ENCODE measurements at regions not wholly inside any gene's neighbourhood (a gene's known extent, or its start where the extent isn't known, plus 50 kb on each side); places are given as distances from the start of the nearest gene placed in this dataset.
"Not testable (repeated sequence)": the region's sequence is repeated elsewhere in the genome, so short reads cannot be mapped to it uniquely, and the experiment has no call there.

DNA sequence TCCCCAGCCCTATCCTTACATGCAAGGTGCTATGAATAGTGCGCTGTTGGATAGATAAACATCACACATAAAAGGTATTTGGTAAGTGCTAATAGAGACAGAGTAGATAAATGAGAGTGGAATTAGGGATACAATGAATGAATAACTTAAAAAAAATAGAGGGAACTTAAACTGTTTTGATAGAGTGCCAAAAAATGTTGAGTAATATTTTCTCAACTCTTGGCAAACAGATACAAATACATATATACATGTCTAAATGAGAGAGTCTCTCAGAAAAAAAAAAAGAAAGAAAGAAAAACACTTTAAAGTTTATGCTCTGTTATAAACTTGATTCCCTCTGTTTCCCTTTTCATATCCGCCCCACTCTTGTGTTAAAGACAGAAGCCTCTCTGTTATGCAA lies 667.4 kb downstream of the ROBO2 start:
- DNase-seq (ENCODE audit: low spot score) = no peak

DNA sequence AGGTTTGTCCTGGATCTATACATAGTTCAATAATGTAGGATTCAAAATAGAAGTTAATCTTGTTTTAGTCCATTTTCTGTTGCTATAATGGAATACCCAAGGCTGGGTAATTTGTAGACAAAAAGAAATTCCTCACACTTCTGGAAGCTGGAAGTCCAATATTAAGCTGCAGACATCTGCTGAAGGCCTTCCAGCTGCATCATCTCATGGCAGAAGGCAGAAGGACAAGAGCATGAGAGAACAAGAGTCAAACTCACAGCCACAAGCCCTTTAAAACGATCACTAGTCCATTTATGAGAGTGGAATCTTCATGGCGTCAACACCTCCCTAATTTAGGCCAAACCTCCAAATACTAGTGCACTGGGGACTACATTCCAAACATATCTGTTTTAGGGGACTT lies 669.3 kb downstream of the ROBO2 start:
- DNase-seq (ENCODE audit: low spot score) = no peak

DNA sequence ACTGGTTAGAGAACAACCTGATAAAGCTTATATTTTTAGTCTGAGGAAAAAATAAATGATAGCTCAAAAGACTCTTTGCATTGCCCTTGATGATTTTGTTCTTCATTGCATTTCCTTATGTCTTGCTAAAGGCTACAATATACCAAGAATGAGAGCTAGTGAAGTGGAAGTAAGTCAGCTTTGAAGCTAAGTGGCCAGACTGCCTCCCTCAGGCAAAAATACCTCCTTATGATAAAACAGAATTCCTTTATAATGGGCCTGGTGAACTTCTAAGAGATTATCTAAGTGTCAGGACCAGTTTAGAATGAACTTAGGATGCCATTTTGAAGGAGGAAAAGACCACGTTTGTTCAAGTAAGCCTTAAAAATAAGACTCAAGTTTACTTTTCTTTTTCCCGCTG lies 678.4 kb downstream of the ROBO2 start:
- no peak for DNase-seq (ENCODE audit: low spot score)

DNA sequence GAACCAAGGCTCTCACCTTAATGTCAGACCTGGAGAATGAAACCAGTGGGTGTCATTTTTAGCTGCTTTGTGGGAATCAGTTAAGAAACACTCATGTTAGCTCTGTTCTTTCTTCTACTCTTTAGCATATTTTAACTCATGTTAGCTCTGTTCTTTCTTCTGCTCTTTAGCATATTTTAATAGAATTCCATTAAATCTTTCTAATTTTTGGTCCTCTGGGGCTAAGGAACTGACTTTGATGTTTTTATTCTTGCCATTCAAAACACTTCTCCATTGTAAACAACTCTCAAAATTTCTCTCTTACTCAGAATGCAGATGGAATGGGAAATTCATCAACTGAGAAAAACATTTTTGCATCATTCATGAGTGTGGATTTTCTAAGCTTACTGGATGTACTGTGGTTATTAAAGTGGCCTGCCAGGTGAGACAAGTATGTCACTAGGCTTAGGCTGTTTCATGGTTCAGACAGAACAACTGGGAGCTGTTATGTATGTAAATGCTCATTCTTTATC lies 680.6 kb downstream of the ROBO2 start:
- DNase-seq (ENCODE audit: low spot score) = no peak

DNA sequence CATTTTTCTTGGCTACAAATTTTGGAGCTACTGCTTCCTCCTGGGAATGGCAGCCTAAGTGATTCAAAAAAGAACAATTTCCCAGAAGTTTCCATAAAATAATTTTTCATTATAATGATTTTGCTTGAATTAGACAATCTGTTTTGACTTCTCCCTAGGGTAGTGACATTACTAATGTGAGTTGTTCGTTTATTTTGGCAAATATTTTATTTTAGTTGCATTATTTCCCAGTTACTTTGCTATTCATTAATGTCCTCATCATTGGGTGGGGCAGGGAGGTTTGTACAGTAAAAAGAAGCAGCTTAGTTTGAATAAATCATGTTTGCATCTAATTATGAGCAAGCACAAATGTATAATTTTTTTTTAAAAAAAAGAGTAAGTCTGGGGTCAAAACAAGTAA lies 686.6 kb downstream of the ROBO2 start:
- no peak for DNase-seq (ENCODE audit: low spot score)

DNA sequence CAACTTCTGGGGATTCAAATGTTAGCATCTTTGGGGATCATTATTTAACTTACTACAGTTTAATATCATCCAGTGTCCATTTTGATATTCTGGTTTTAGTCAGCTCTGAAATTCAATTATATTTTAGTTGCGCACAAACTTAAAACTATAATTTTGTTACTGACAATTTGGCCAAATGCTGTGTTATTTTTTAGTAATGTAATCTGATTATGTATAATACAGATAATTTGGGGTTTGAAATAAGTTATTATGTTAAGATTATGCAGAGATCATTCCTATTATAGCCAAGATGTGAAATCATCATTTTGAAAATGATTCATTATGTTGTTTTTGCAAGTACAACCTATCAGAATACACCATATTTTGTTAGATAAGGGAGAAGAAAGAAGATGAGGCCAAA lies 706.1 kb downstream of the ROBO2 start:
- DNase-seq (ENCODE audit: low spot score) = no peak

DNA sequence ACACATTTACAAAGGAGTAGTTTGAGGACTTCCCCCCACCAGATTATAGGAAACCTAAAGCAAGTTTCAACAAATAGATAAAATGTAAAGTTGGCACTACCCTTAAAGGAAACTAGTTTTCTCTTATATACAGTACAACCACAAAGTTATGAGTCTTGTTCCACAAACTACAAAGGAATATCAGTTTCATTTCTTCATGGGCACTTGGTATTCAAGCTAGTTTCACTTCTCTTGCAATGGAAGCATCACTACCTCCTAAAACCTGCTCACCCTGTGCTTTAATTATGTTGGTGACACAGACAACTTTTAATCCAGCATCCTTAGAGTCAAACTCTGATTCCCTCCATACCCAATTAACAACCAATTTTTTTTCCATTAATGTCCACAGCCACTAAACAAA lies 707.0 kb downstream of the ROBO2 start:
- DNase-seq (ENCODE audit: low spot score) = no peak

DNA sequence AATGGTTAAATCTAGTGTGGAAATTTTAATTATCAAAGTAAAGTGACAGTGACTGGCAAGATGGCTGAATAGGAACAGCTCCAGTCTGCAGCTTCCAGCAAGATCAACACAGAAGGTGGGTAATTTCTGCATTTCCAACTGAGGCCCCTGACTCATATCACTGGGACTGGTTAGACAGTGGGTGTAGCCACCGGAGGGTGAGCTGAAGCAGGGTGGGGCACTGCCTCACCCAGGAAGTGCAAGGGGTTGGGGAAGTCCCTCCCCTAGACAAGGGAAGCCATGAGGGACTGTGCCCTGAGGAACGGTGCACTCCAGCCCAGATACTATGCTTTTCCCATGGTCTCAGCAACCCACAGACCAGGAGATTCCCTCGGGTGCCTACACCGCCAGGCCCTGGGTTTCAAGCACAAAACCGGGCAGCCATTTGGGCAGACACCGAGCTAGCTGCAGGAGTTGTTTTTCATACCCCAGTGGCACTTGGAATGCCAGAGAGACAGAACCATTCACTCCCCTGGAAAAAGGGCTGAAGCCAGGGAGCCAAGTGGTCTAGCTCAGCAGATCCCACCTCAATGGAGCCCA lies 716.6 kb downstream of the ROBO2 start:
- DNase-seq (ENCODE audit: low spot score) = not testable (repeated sequence)

DNA sequence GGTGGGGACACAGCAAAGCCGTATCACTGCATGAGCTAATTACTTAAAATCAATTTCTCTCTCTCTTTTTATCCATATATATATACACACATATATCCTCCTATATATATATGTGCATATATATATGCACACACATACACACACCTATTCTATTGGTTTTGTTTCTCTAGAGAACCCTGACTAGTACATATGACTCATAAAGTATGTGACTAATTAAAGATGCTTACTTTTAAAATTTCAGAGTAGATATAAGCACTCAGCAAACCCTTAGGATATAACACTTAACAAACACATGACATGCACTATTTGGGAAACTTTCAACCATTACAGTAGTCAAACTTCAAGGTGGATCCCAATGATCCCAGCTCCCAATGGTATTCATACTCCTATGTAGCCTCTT lies 732.6 kb downstream of the ROBO2 start:
- no peak for DNase-seq (ENCODE audit: low spot score)

DNA sequence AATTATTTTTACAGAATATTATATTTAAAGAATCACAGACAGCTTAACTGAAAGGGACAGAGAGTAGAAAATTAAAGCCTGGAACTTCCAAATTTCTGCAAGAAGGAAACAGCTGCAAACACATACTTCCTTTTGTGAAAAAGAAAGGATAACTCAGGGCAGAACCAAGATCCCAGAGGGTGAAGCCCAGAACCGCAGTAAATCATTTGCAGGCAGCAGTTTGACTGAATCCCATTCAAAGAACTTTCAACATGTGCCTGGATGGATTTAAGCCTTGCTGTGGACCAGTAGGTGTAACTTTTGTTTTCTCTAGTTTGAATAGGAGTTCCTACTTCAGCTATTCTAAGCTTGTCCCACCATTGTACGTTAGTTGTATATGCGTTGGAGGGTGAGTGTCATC lies 733.2 kb downstream of the ROBO2 start:
- DNase-seq (ENCODE audit: low spot score) = no peak

DNA sequence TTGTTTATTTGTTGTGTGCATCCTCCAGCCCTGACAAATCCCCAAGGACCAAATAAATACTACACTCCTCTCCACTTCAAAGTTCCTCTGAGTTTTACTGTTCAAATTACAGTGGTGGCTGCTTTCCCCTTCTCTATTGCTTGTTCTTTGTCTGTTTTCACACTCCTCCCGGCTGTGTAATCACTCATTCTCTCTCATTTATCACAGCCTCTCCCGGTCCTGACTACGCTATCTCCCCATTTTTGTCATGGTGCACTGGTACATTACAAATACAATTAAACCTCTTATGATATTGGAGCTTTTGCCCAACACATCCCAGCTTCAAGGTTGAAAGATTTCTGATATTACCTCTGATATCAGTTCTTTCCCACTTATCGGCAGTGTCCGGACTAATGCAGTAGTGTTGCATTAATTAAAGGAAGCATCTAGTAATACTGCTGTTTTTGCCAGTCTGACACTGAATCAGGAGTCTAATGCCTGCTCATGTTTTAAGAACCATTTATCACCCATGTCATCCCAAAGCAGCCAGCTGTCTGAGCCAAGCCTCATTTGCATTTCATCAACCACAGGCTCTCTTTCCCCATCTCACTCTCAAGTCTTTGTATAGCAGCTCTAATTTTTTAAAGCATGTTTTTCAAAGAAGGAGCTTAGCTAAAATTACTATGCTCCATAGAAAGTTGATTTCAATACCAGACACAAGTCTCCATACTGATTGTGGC lies 740.5 kb downstream of the ROBO2 start:
- DNase-seq (ENCODE audit: low spot score) = peak; percentile 41

DNA sequence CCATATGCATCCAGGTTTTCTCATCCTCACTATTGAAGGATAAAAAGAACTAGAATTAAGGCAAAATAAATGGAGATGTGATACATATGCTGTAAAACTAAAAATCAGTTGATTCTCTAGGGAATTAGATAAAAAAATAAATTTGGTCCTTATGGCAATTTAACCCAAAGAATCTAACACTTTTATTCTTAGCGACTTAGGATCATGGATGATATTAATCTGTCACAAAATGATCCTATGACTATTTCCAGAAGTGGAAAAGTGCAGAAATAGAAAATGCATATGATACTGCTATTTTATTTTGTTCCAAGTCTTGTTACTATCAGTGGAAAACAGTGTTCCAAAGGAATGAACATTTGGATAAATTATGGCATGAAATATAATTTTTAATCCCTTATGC lies 746.3 kb downstream of the ROBO2 start:
- DNase-seq (ENCODE audit: low spot score) = no peak

DNA sequence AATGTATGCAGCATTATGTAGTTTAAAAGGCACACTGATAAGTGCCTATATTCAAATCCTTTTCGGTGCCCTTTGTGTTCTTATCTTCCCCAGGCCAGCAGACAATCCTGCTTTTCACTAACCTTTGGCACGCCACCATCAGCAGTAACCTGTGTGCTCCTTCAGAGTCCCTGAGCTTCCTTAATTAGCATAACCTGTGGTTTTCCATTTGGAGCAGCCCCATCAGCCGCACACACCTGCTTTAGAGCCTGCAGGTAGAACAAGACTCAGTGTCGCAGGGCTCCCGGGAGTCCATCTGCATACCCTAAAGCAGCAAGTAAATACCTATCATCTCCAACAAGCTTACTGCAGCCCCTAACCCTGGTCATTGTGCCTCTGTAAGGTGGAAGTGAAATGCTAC lies 755.1 kb downstream of the ROBO2 start:
- DNase-seq (ENCODE audit: low spot score) = no peak

DNA sequence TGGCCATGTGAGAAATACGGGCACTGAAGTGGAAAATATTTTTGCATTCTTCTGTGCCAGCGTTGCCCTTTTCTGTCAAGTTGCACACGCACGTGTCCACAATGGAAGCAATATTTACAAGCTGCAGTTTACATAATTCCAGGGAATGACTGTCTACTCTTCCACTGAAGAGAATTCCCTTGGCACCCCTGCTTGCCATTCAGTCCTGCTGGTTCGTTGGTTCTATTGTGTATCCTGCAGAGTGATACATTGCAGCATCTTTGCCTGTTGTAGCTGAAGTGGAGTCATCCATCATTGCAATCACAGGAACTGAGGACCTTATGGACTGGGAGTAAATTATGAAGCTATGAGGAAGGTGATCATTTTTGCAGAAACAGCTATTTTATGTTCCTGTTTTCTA lies 759.4 kb downstream of the ROBO2 start:
- DNase-seq (ENCODE audit: low spot score) = no peak

DNA sequence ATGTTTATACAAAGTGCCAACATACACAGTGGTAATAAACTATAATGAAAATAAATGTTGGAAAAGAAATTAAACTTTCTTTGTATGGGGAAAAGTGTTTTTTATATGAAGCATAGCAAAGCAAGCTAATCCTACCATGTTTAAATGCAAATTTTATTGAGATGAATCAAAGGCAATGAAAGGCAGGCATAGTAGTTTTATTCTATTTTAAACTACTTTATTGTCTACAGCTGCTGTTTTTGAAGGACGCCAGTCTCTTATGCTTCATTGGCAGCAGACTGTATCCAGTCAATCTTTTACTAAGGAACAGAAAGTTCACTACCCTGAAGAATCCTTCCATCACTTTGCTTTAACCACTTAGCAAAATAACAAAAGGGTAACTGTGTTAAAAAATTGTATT lies 761.0 kb downstream of the ROBO2 start:
- DNase-seq (ENCODE audit: low spot score) = no peak

DNA sequence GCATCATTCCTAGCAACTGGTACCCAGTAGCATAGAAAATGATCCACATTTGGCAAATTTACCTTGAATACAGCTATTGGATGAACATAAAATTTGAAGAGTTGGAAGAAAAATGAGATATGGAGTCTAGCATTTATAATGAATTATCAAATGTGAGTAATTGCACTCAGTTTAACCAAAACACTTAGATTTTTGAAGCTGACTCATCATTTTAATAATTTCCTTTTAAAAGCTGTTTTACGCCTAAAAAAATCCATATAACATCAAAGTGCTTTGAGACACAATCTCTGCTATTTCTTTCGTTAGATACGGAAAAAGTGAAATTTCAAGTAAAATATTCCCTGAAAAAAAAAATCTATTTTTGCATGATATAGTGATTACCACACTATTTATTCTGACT lies 767.4 kb downstream of the ROBO2 start:
- DNase-seq (ENCODE audit: low spot score) = no peak

DNA sequence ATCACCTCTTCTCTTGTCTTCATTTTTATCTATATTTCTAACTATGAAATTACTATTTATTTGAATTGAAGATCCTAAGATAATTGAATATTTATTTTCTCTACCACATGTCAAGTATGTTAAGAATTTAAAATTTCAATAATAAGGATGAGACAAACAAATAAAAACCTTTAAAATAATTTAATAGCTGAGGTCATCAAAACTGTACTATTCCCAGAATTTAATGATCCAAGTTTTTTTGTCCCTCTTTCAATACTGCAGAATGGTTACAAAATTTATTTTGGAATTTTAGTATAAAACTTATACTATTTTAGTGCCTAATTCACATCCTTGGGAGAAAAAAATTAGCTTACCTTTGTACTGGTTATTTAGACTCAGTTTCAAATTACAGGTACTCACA lies 774.9 kb downstream of the ROBO2 start:
- no peak for DNase-seq (ENCODE audit: low spot score)

DNA sequence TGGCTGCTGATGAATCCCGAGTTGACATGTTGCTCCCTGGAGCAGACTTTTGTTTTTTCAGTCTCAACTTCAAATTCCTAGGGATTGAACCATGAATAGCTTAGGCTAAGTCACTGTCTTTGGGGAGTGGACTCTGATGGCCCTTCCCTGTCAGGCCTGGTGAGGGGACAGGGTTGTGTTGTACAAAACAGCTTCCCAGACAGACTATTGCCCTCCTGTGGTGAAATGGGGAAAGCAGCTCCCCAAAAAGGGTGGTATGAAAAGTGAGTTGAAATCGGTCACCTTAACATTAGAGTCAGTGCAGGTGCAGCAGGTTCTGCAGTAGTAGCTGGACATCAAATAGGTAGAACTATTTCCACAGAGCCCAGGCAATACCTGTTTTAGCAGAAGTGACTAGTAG lies 775.6 kb downstream of the ROBO2 start:
- DNase-seq (ENCODE audit: low spot score) = no peak

DNA sequence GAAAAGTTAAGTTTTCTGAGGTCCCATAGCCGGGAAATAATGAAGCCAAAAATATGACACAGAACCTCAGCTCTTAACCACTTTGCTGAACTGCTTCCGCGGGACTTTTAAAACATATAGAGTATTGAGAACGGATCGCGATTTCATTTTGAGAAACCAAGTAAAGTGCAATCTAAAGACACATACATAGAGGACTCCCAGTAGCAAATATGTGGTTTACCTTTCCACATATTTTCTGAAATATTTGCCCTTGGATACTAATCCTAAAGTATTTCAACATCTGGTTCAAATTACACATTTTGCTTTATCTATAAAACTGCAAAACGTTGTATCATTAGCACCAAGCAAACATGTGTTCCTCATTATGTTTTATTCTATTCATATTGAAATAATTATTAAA lies 776.5 kb downstream of the ROBO2 start:
- DNase-seq (ENCODE audit: low spot score) = no peak

DNA sequence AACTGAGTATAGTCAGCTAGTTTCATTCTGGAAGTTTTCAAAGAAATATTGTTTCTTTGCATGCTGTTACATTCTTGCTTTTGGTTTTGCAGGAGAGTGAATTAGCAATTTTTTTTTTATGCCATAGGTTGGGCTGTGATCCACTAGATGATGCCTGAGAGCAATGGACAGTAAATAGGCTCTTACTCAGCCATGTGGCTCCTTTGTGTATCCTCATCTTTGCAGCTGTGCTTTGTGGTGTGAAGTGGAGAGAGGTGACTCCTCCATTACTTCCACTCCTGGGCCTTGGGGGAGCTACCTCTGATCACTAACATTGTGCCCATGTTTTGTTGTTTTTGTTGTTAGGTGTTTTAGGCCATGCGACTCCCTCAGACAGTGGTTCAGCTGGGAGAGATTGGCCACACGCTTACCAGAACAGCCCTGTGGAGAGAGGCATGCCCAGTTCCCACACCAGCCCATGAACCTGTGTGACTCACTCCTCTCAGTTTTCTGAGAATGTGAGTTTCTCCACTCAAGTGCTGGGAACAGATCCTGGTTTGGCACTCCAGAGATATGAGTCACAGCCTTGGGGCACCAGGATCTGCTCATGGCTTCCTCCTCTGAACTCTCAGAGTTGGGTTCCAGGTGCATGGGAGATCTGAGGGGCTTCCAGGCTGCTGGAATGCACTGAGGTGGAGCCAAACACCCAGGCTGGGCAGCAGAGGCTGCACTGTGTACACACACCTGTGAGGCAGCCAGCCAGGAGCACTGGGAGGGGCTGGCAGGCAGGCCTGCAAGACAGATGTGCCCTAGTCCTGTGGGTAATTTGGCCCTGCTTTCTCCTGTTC lies 785.3 kb downstream of the ROBO2 start:
- DNase-seq (ENCODE audit: low spot score) = no peak

DNA sequence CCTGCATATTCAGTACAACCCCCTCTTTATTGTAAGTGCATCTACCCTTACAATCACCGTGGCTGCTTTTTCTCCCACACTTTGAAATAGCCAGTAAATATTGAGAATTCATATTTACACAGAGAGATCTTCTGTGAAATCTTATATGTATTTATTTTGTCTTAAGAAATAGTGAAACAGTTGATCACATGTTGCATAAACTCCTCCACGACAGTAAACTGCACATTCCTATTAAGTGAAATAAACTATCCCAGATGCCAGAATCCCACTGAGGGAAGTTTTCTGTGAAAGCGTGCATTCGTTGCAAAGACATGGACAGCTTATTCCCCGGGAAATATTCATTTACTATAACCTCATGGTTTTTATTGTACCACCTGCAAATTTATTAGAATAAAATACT lies 796.0 kb downstream of the ROBO2 start:
- no peak for DNase-seq (ENCODE audit: low spot score)

DNA sequence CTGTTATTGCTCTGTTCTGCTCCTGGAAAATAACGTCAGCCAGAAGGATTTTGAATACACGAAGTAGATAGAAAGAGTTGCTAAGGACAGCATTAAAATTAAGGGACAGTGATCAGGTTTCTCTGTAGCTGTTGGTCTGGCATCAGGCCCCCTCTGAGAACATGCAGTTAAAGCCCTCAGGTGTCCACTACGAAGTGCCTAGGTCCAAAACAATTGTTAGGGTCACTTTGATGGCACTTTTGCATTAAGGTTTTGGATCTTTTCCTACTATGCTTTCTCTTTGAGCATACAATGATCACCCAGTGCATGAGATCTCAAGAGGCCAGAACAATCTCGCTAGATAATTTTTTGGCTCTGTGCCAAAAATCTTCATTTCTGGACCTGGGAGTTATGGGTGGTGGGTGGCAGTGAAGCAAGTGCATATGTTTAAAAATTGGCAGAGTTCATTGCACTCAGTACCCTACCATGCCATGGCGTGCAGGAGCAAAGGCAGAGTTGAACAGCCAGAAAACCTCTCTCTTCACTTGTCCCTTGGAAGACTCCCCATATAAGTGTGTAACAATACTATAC lies 797.6 kb downstream of the ROBO2 start:
- no peak for DNase-seq (ENCODE audit: low spot score)

DNA sequence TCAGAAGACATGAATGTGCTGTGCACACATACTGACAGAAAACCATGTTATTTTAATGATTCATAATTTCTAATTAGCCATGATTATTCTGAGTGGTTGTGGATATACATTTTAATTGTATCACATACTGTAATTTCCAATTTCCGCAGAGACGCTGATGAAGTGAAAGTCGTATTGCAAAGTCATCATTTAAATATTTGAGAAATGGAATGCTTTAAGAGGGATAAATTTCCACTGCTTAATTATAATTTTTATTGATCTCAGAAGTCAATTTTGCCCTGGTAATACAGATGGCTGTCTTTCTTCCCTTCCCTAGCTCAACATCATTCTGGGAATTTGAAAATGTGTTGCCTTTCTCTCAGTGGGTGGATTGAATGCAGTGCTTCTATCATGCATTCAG lies 819.3 kb downstream of the ROBO2 start:
- no peak for DNase-seq (ENCODE audit: low spot score)

All from pons (tissue), 1 donor.